H9 (cell line): ENCODE measurements at regions not wholly inside any gene's neighbourhood (a gene's known extent, or its start where the extent isn't known, plus 50 kb on each side); places are given as distances from the start of the nearest gene placed in this dataset.

Experiments
- DNase-seq: peaks from one replicate; pipeline ENCODE4 v3.0.0-alpha.2; 2017
- H2AFZ ChIP-seq: one replicate; pipeline ENCODE4 v1.6.1; 2013; ENCODE audit warnings: mild to moderate bottlenecking, low read length, control low read depth, moderate library complexity
- H2AK5ac ChIP-seq: 2 replicates; pipeline ENCODE4 v1.6.1; 2013; ENCODE audit warnings: low read length, control low read depth, mixed read lengths; ENCODE audit not compliant: insufficient read length
- H2BK120ac ChIP-seq: one replicate; pipeline ENCODE4 v1.6.1; 2013; ENCODE audit warnings: low read depth, mild to moderate bottlenecking, low read length, control low read depth, inconsistent platforms; ENCODE audit not compliant: poor library complexity, severe bottlenecking
- H2BK12ac ChIP-seq: 2 replicates; pipeline ENCODE4 v1.6.1; 2013; ENCODE audit warnings: low read length, control low read depth, mixed read lengths, low read depth; ENCODE audit not compliant: insufficient read length
- H2BK15ac ChIP-seq: 2 replicates; pipeline ENCODE4 v1.6.1; 2013; ENCODE audit warnings: low read depth, low read length, control low read depth
- H2BK20ac ChIP-seq: one replicate; pipeline ENCODE4 v1.6.1; 2013; ENCODE audit warnings: low read depth, mild to moderate bottlenecking, low read length, control low read depth, inconsistent platforms; ENCODE audit not compliant: poor library complexity, severe bottlenecking
- H2BK5ac ChIP-seq: 2 replicates; pipeline ENCODE4 v1.6.1; 2013; ENCODE audit warnings: low read length, control low read depth, mixed read lengths; ENCODE audit not compliant: insufficient read length
- H3K14ac ChIP-seq: 2 replicates; pipeline ENCODE4 v1.6.1; 2013; ENCODE audit warnings: low read length, control low read depth; ENCODE audit not compliant: insufficient read depth
- H3K18ac ChIP-seq: 2 replicates; pipeline ENCODE4 v1.6.1; 2013; ENCODE audit warnings: low read depth, mild to moderate bottlenecking, mixed read lengths, low read length, control low read depth; ENCODE audit not compliant: insufficient read length
- H3K23ac ChIP-seq: 2 replicates; pipeline ENCODE4 v1.6.1; 2013; ENCODE audit warnings: low read length, control low read depth, mixed read lengths, low read depth; ENCODE audit not compliant: insufficient read length
- H3K23me2 ChIP-seq: 2 replicates; pipeline ENCODE4 v1.6.1; 2013; ENCODE audit warnings: low read depth, mild to moderate bottlenecking, mixed read lengths, low read length, control low read depth; ENCODE audit not compliant: insufficient read length, poor library complexity, severe bottlenecking
- H3K27ac ChIP-seq: 2 replicates; pipeline ENCODE4 v1.5.1; 2013; ENCODE audit warnings: low read length, control low read depth, mixed read lengths, low read depth; ENCODE audit not compliant: insufficient read length
- H3K27me3 ChIP-seq: 2 replicates; pipeline ENCODE4 v1.6.1; 2013; ENCODE audit warnings: low read length, control low read depth, inconsistent platforms; ENCODE audit not compliant: insufficient read depth
- H3K4ac ChIP-seq: 2 replicates; pipeline ENCODE4 v1.6.1; 2013; ENCODE audit warnings: low read depth, mild to moderate bottlenecking, control low read depth, inconsistent platforms, low read length, moderate library complexity
- H3K4me1 ChIP-seq: 2 replicates; pipeline ENCODE4 v1.6.1; 2013; ENCODE audit warnings: low read length, control low read depth, inconsistent platforms; ENCODE audit not compliant: insufficient read depth
- H3K4me2 ChIP-seq: 2 replicates; pipeline ENCODE4 v1.6.1; 2013; ENCODE audit warnings: low read length, control low read depth, mixed read lengths; ENCODE audit not compliant: insufficient read length, insufficient read depth
- H3K56ac ChIP-seq: 2 replicates; pipeline ENCODE4 v1.6.1; 2013; ENCODE audit warnings: low read depth, mild to moderate bottlenecking, mixed read lengths, low read length, control low read depth; ENCODE audit not compliant: insufficient read length
- H3K79me1 ChIP-seq: 2 replicates; pipeline ENCODE4 v1.6.1; 2013; ENCODE audit warnings: low read depth, mild to moderate bottlenecking, moderate library complexity, low read length, control low read depth, inconsistent platforms; ENCODE audit not compliant: insufficient read depth, poor library complexity, severe bottlenecking
- H3K79me2 ChIP-seq: 2 replicates; pipeline ENCODE4 v1.6.1; 2013; ENCODE audit warnings: low read length, control low read depth, inconsistent platforms; ENCODE audit not compliant: insufficient read depth
- H3K9ac ChIP-seq: 2 replicates; pipeline ENCODE4 v1.6.1; 2013; ENCODE audit warnings: low read length, control low read depth, mixed read lengths; ENCODE audit not compliant: insufficient read length; ENCODE audit errors: extremely low read depth
- H3K9me3 ChIP-seq: one replicate; pipeline ENCODE4 v1.6.1; 2013; ENCODE audit warnings: low read depth, low read length, inconsistent platforms; ENCODE audit not compliant: control insufficient read depth
- H3T11ph ChIP-seq: one replicate; pipeline ENCODE4 v1.6.1; 2013; ENCODE audit warnings: mild to moderate bottlenecking, low read length, control low read depth, inconsistent platforms
- H4K20me1 ChIP-seq: one replicate; pipeline ENCODE4 v1.6.1; 2013; ENCODE audit not compliant: control insufficient read depth, insufficient read length, insufficient read depth
- H4K5ac ChIP-seq: 2 replicates; pipeline ENCODE4 v1.6.1; 2013; ENCODE audit warnings: low read depth, mild to moderate bottlenecking, mixed read lengths, low read length, control low read depth; ENCODE audit not compliant: insufficient read length
- H4K8ac ChIP-seq: replicated peaks from 2 replicates; pipeline ENCODE4 v1.6.1; 2013; ENCODE audit warnings: low read length, control low read depth, mixed read lengths, low read depth; ENCODE audit not compliant: insufficient read length
- H4K91ac ChIP-seq: 2 replicates; pipeline ENCODE4 v1.6.1; 2013; ENCODE audit warnings: low read depth, mild to moderate bottlenecking, moderate library complexity, mixed read lengths, low read length, control low read depth; ENCODE audit not compliant: insufficient read length
- H3K27ac Mint-ChIP-seq, 3 experiments: 2 replicates in 2 of 3; 3 replicates in 1 of 3; pipeline ENCODE4 v1.8.0; 2020 to 2021; ENCODE audit warnings: mixed read lengths in 3 of 3, mild to moderate bottlenecking in 1 of 3, moderate library complexity in 1 of 3
- H3K27me3 Mint-ChIP-seq: 2 replicates; pipeline ENCODE4 v1.8.0; 2021; ENCODE audit warnings: low read depth, mild to moderate bottlenecking, moderate library complexity, mixed read lengths
- H3K36me3 Mint-ChIP-seq, 3 experiments: 2 replicates in 2 of 3; 3 replicates in 1 of 3; pipeline ENCODE4 v1.8.0; 2020 to 2021; ENCODE audit warnings: low read depth in 3 of 3, mixed read lengths in 3 of 3; ENCODE audit not compliant: insufficient read depth in 1 of 3
- H3K4me1 Mint-ChIP-seq, 2 experiments: 2 replicates each; pipeline ENCODE4 v1.8.0; 2020; ENCODE audit warnings: mixed read lengths in 2 of 2
- H3K4me3 Mint-ChIP-seq, 2 experiments: 2 replicates in 1 of 2; 3 replicates in 1 of 2; pipeline ENCODE4 v1.8.0; 2020 to 2021; ENCODE audit warnings: mild to moderate bottlenecking in 2 of 2, mixed read lengths in 2 of 2, moderate library complexity in 1 of 2
- H3K9me3 Mint-ChIP-seq, 2 experiments: 2 replicates in 1 of 2; 3 replicates in 1 of 2; pipeline ENCODE4 v1.8.0; 2020; ENCODE audit warnings: mild to moderate bottlenecking in 2 of 2, mixed read lengths in 2 of 2, moderate library complexity in 1 of 2
- CTCF ChIP-seq: fragments of 200-600 bp; sonication (generic); conservative IDR thresholded peaks from 3 replicates; pipeline ENCODE4 v1.8.0; 2021; ENCODE audit warnings: antibody characterized with exemption, mild to moderate bottlenecking
- WGBS: extraction: QIAGEN DNeasy Blood & Tissue Kit; methylation state at CpG from one replicate; pipeline ENCODE4 v1.1.7; 2013; ENCODE audit warnings: missing lambda C conversion rate, low lambda C conversion rate, mixed read lengths; ENCODE audit not compliant: insufficient read length; ENCODE audit errors: extremely low coverage; 5-methylcytosine and 5-hydroxymethylcytosine counted together

DNA sequence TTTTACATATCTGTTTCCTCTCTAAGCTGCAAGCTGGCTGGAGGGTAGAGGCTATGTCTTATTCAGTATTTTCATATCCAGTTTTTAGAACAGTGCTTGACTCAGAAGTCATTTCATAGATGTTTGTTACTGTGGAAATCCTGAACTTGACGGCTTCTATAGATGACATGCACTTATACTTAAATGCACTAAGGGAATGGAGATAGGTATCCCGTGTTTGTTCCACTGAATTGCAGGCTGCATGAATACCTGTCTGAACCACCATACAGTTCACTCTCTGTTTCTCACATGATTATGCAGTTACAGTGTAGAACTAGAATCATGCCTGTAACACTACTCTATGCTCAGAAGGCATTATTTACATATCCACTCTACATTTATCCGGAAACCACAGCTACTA lies 417.1 kb downstream of the MTX2 start:
- H3K4ac ChIP-seq = no peak overlapping the region
- no peaks in the 10 kb centered on the region for H3K23me2 ChIP-seq
- H3K4me1 ChIP-seq = peaks cover 4% of the 10 kb centered on the region; the same call in 1 of the 2 replicates
- DNase-seq = no peak
- H3K14ac ChIP-seq = no peak overlapping the region
- H3K4me2 ChIP-seq = no peak overlapping the region
- H3K18ac ChIP-seq = no peak overlapping the region
- no peak overlapping the region for H2BK20ac ChIP-seq
- Mint-ChIP-seq H3K36me3 (no peaks in the 10 kb centered on the region), H3K4me1 (peaks cover 0 to 5% of the 10 kb centered on the region in 2 experiments; a peak in 1 of 4 replicates), H3K9me3 (no peaks in the 10 kb centered on the region), H3K27ac (no peak overlapping the region), H3K4me3 (no peak overlapping the region), H3K27me3 (peaks cover 6% of the 10 kb centered on the region)
- no CpG with 5 or more reads among the region's 3 CpGs for WGBS
- no peaks in the 10 kb centered on the region for H3K9me3 ChIP-seq
- no peak overlapping the region for H2BK12ac ChIP-seq
- no peak overlapping the region for H3K56ac ChIP-seq
- H2BK15ac ChIP-seq = no peak overlapping the region
- no peak overlapping the region for H2BK120ac ChIP-seq
- no peak overlapping the region for H2AFZ ChIP-seq
- TF ChIP-seq CTCF = no peak
- no peak overlapping the region for H4K8ac ChIP-seq
- H4K20me1 ChIP-seq = no peaks in the 10 kb centered on the region
- no peak overlapping the region for H3K27ac ChIP-seq
- H3K79me2 ChIP-seq = no peaks in the 10 kb centered on the region
- no peak overlapping the region for H4K5ac ChIP-seq
- H3K27me3 ChIP-seq = no peaks in the 10 kb centered on the region
- no peak overlapping the region for H3T11ph ChIP-seq
- H2AK5ac ChIP-seq = no peak overlapping the region
- no peak overlapping the region for H2BK5ac ChIP-seq
- no peak overlapping the region for H3K9ac ChIP-seq
- no peak overlapping the region for H3K23ac ChIP-seq
- no peaks in the 10 kb centered on the region for H3K79me1 ChIP-seq
- no peak overlapping the region for H4K91ac ChIP-seq
